WTC11 (cell line): ENCODE measurements at regions not wholly inside any gene's neighbourhood (a gene's known extent, or its start where the extent isn't known, plus 50 kb on each side); places are given as distances from the start of the nearest gene placed in this dataset.
A peak's percentile ranks its signal among the peaks of the same experiment; 100 is the strongest.

Experiments used
- ATAC-seq: fragments of 200-7000 bp; cut with Tn5 transposase; 2 replicates; pipeline ENCODE4 v1.10.0; 2021; ENCODE audit warnings: mild to moderate bottlenecking, moderate library complexity
- CTCF ChIA-PET: fragments of 300-600 bp; sonication (Branson Sonifier 250); formaldehyde crosslinking; loops from one replicate; lab custom pipeline; 2021; ENCODE audit warnings: antibody characterized with exemption; lab: Charles Lee
- POLR2A ChIA-PET: fragments of 350-600 bp; sonication (Branson Sonifier 250); formaldehyde crosslinking; loops from one replicate; lab custom pipeline; 2021; ENCODE audit warnings: antibody characterized with exemption; lab: Charles Lee
- DNase-seq: peaks from one replicate; pipeline ENCODE4 v3.0.0; 2021; ENCODE audit warnings: low spot score
- H3K27ac Mint-ChIP-seq: 2 replicates; pipeline ENCODE4 v1.8.0; 2021; ENCODE audit warnings: mixed read lengths
- H3K27me3 Mint-ChIP-seq: 2 replicates; pipeline ENCODE4 v1.8.0; 2021; ENCODE audit warnings: low read depth, mild to moderate bottlenecking, moderate library complexity, mixed read lengths
- H3K36me3 Mint-ChIP-seq: 2 replicates; pipeline ENCODE4 v1.8.0; 2021; ENCODE audit warnings: mixed read lengths
- H3K4me1 Mint-ChIP-seq: 2 replicates; pipeline ENCODE4 v1.8.0; 2022; ENCODE audit warnings: mixed read lengths
- H3K4me3 Mint-ChIP-seq: 2 replicates; pipeline ENCODE4 v1.8.0; 2021; ENCODE audit warnings: mild to moderate bottlenecking, moderate library complexity, mixed read lengths
- H3K9me3 Mint-ChIP-seq: 2 replicates; pipeline ENCODE4 v1.8.0; 2021; ENCODE audit warnings: mixed read lengths
- AFF4 ChIP-seq: sonication (generic); formaldehyde crosslinking; IDR thresholded peaks from 2 replicates; pipeline ENCODE4 v1.8.1; 2023; ENCODE audit warnings: mild to moderate bottlenecking, missing genetic modification reagents, borderline replicate concordance
- AR ChIP-seq: fragments of 250-450 bp; sonication (Bioruptor Pico); IDR thresholded peaks from 2 replicates; pipeline ENCODE4 v1.9.0; 2021; ENCODE audit warnings: mild to moderate bottlenecking
- ATF3 ChIP-seq: sonication (generic); formaldehyde crosslinking; conservative IDR thresholded peaks from 2 replicates; pipeline ENCODE4 v1.8.1; 2022; ENCODE audit warnings: mild to moderate bottlenecking, missing genetic modification reagents
- CBFB ChIP-seq: sonication (generic); formaldehyde crosslinking; IDR thresholded peaks from 2 replicates; pipeline ENCODE4 v1.8.1; 2022; ENCODE audit warnings: mild to moderate bottlenecking, low read depth, missing genetic modification reagents
- E2F1 ChIP-seq: sonication (generic); formaldehyde crosslinking; IDR thresholded peaks from 2 replicates; pipeline ENCODE4 v1.8.0; 2022; ENCODE audit warnings: mild to moderate bottlenecking, missing genetic modification reagents
- MLX ChIP-seq: sonication (generic); formaldehyde crosslinking; IDR thresholded peaks from 2 replicates; pipeline ENCODE4 v1.8.1; 2023; ENCODE audit warnings: mild to moderate bottlenecking, missing genetic modification reagents, moderate library complexity
- MYBL2 ChIP-seq: sonication (generic); formaldehyde crosslinking; IDR thresholded peaks from 2 replicates; pipeline ENCODE4 v1.8.1; 2023; ENCODE audit warnings: mild to moderate bottlenecking, moderate library complexity, missing genetic modification reagents
- NR2C2 ChIP-seq: sonication (generic); formaldehyde crosslinking; IDR thresholded peaks from 2 replicates; pipeline ENCODE4 v1.8.0; 2022; ENCODE audit warnings: mild to moderate bottlenecking, missing genetic modification reagents
- SMAD4 ChIP-seq: sonication (generic); formaldehyde crosslinking; IDR thresholded peaks from 2 replicates; pipeline ENCODE4 v1.8.0; 2022; ENCODE audit warnings: mild to moderate bottlenecking, missing genetic modification reagents
- SP1 ChIP-seq: sonication (generic); formaldehyde crosslinking; conservative IDR thresholded peaks from 2 replicates; pipeline ENCODE4 v1.8.1; 2022; ENCODE audit warnings: missing genetic modification reagents
- ZNF121 ChIP-seq: sonication (generic); formaldehyde crosslinking; IDR thresholded peaks from 2 replicates; pipeline ENCODE4 v1.8.0; 2023; ENCODE audit warnings: missing genetic modification reagents
- ZNF232 ChIP-seq: sonication (generic); formaldehyde crosslinking; IDR thresholded peaks from 2 replicates; pipeline ENCODE4 v1.8.0; 2022; ENCODE audit warnings: mild to moderate bottlenecking, missing genetic modification reagents
- TF ChIP-seq, protein P1 (sequence below): sonication (generic); formaldehyde crosslinking; IDR thresholded peaks from 2 replicates; pipeline ENCODE4 v1.8.0; 2022; ENCODE audit warnings: mild to moderate bottlenecking, missing genetic modification reagents
- TF ChIP-seq, protein P2 (sequence below): fragments of 250-450 bp; sonication (Bioruptor Pico); IDR thresholded peaks from 2 replicates; pipeline ENCODE4 v1.8.0; 2021; ENCODE audit warnings: mild to moderate bottlenecking
- TF ChIP-seq, protein P3 (sequence below): sonication (generic); formaldehyde crosslinking; IDR thresholded peaks from 2 replicates; pipeline ENCODE4 v1.8.1; 2022; ENCODE audit warnings: mild to moderate bottlenecking, moderate library complexity, missing genetic modification reagents
- TF ChIP-seq, protein P4 (sequence below): sonication (generic); formaldehyde crosslinking; IDR thresholded peaks from 2 replicates; pipeline ENCODE4 v1.8.0; 2022; ENCODE audit warnings: mild to moderate bottlenecking, missing genetic modification reagents
- TF ChIP-seq, protein P5 (sequence below): sonication (generic); formaldehyde crosslinking; IDR thresholded peaks from 2 replicates; pipeline ENCODE4 v1.8.1; 2022; ENCODE audit warnings: mild to moderate bottlenecking, missing genetic modification reagents, moderate library complexity, borderline replicate concordance
- TF ChIP-seq, protein P6 (sequence below): sonication (generic); formaldehyde crosslinking; IDR thresholded peaks from 2 replicates; pipeline ENCODE4 v1.8.1; 2022; ENCODE audit warnings: missing genetic modification reagents, borderline replicate concordance

GRCh38 chr15:54772663-54773062 lies 424.1 kb downstream of the RSL24D1 start:
- H3K27ac Mint-ChIP-seq = no peak overlapping the region
- DNase-seq = no peak
- CTCF ChIA-PET = no interaction called here
- TF ChIP-seq, protein P1, sequence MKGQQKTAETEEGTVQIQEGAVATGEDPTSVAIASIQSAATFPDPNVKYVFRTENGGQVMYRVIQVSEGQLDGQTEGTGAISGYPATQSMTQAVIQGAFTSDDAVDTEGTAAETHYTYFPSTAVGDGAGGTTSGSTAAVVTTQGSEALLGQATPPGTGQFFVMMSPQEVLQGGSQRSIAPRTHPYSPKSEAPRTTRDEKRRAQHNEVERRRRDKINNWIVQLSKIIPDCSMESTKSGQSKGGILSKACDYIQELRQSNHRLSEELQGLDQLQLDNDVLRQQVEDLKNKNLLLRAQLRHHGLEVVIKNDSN = no peak
- TF ChIP-seq SMAD4 (no peak), ZNF232 (no peak), E2F1 (CRISPR knock-in tag) (no peak), AFF4 (CRISPR knock-in tag) (no peak), AR (CRISPR knock-in tag) (no peak), MYBL2 (CRISPR knock-in tag) (no peak), SP1 (no peak), ZNF121 (CRISPR knock-in tag) (no peak), NR2C2 (CRISPR knock-in tag) (no peak), MLX (CRISPR knock-in tag) (no peak), ATF3 (CRISPR knock-in tag) (no peak), CBFB (CRISPR knock-in tag) (no peak)
- TF ChIP-seq, protein P2, sequence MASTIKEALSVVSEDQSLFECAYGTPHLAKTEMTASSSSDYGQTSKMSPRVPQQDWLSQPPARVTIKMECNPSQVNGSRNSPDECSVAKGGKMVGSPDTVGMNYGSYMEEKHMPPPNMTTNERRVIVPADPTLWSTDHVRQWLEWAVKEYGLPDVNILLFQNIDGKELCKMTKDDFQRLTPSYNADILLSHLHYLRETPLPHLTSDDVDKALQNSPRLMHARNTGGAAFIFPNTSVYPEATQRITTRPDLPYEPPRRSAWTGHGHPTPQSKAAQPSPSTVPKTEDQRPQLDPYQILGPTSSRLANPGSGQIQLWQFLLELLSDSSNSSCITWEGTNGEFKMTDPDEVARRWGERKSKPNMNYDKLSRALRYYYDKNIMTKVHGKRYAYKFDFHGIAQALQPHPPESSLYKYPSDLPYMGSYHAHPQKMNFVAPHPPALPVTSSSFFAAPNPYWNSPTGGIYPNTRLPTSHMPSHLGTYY = no peak
- TF ChIP-seq, protein P3, sequence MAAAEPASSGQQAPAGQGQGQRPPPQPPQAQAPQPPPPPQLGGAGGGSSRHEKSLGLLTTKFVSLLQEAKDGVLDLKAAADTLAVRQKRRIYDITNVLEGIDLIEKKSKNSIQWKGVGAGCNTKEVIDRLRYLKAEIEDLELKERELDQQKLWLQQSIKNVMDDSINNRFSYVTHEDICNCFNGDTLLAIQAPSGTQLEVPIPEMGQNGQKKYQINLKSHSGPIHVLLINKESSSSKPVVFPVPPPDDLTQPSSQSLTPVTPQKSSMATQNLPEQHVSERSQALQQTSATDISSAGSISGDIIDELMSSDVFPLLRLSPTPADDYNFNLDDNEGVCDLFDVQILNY (CRISPR knock-in tag) = no peak
- TF ChIP-seq, protein P4, sequence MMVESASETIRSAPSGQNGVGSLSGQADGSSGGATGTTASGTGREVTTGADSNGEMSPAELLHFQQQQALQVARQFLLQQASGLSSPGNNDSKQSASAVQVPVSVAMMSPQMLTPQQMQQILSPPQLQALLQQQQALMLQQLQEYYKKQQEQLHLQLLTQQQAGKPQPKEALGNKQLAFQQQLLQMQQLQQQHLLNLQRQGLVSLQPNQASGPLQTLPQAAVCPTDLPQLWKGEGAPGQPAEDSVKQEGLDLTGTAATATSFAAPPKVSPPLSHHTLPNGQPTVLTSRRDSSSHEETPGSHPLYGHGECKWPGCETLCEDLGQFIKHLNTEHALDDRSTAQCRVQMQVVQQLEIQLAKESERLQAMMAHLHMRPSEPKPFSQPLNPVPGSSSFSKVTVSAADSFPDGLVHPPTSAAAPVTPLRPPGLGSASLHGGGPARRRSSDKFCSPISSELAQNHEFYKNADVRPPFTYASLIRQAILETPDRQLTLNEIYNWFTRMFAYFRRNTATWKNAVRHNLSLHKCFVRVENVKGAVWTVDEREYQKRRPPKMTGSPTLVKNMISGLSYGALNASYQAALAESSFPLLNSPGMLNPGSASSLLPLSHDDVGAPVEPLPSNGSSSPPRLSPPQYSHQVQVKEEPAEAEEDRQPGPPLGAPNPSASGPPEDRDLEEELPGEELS (CRISPR knock-in tag) = no peak
- TF ChIP-seq, protein P5, sequence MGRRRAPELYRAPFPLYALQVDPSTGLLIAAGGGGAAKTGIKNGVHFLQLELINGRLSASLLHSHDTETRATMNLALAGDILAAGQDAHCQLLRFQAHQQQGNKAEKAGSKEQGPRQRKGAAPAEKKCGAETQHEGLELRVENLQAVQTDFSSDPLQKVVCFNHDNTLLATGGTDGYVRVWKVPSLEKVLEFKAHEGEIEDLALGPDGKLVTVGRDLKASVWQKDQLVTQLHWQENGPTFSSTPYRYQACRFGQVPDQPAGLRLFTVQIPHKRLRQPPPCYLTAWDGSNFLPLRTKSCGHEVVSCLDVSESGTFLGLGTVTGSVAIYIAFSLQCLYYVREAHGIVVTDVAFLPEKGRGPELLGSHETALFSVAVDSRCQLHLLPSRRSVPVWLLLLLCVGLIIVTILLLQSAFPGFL = no peak
- TF ChIP-seq, protein P6, sequence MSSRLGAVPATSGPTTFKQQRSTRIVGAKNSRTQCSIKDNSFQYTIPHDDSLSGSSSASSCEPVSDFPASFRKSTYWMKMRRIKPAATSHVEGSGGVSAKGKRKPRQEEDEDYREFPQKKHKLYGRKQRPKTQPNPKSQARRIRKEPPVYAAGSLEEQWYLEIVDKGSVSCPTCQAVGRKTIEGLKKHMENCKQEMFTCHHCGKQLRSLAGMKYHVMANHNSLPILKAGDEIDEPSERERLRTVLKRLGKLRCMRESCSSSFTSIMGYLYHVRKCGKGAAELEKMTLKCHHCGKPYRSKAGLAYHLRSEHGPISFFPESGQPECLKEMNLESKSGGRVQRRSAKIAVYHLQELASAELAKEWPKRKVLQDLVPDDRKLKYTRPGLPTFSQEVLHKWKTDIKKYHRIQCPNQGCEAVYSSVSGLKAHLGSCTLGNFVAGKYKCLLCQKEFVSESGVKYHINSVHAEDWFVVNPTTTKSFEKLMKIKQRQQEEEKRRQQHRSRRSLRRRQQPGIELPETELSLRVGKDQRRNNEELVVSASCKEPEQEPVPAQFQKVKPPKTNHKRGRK (CRISPR knock-in tag) = no peak

More at GRCh38 chr15:54772663-54773062, 424.1 kb downstream of the RSL24D1 start:
- Mint-ChIP-seq H3K9me3 (peaks cover 15% of the 10 kb centered on the region), H3K4me3 (no peak overlapping the region), H3K4me1 (peaks cover 21% of the 10 kb centered on the region), H3K36me3 (0 out of 2 replicates have a peak, but pooled peaks cover 5% of the 10 kb centered on the region), H3K27me3 (no peaks in the 10 kb centered on the region)
- POLR2A ChIA-PET = no interaction called here
- peak; percentile 82 for ATAC-seq
